Transverse colon (tissue), 4 donors: ENCODE measurements at regions not wholly inside any gene's neighbourhood (a gene's known extent, or its start where the extent isn't known, plus 50 kb on each side); places are given as distances from the start of the nearest gene placed in this dataset.

ENCODE experiments used
- DNase-seq: peaks from one replicate; pipeline ENCODE4 v3.0.0-alpha.2; 2019
- H3K27ac ChIP-seq, 4 donors: fragments of 200-600 bp; sonication (generic); 2 replicates each; pipeline ENCODE4 v1.5.1; 2016 to 2018; ENCODE audit warnings: inconsistent platforms in 4 of 4
- H3K27me3 ChIP-seq: fragments of 200-600 bp; sonication (generic); 2 replicates; pipeline ENCODE4 v1.5.1; 2017; ENCODE audit warnings: inconsistent platforms
- H3K36me3 ChIP-seq, 4 donors: fragments of 200-600 bp; sonication (generic); 2 replicates each; pipeline ENCODE4 v1.5.1; 2017 to 2019; ENCODE audit warnings: inconsistent platforms in 4 of 4
- H3K4me1 ChIP-seq, 4 donors: fragments of 200-600 bp; sonication (generic); 2 replicates each; pipeline ENCODE4 v1.5.1; 2017 to 2020; ENCODE audit warnings: inconsistent platforms in 4 of 4
- H3K4me3 ChIP-seq, 4 donors: fragments of 200-600 bp; sonication (generic); 1 replicate in 1 of 4; 2 replicates in 3 of 4; pipeline versions ENCODE4 v1.5.1 to v1.6.1; 2017 to 2019; ENCODE audit warnings: inconsistent platforms in 4 of 4
- H3K9me3 ChIP-seq, 2 donors: fragments of 200-600 bp; sonication (generic); 2 replicates each; pipeline ENCODE4 v1.5.1; 2017 to 2019; ENCODE audit warnings: inconsistent platforms in 2 of 2
- CTCF ChIP-seq, 5 experiments: fragments of 200-600 bp in 3 of 5; fragments of 450-650 bp in 2 of 5; sonication (generic) in 3 of 5; IDR thresholded peaks; 1 replicate in 2 of 5; 2 replicates in 3 of 5; pipeline ENCODE4 v1.5.1; 2016 to 2017; ENCODE audit warnings: antibody characterized with exemption in 5 of 5, inconsistent platforms in 3 of 5, mild to moderate bottlenecking in 2 of 5, moderate library complexity in 1 of 5
- EP300 ChIP-seq: sonication (generic); formaldehyde crosslinking; IDR thresholded peaks from one replicate; pipeline ENCODE4 v1.6.1; 2017; ENCODE audit warnings: antibody characterized with exemption, low read depth
- POLR2A ChIP-seq: fragments of 450-650 bp; IDR thresholded peaks from one replicate; pipeline ENCODE4 v1.6.1; 2016; ENCODE audit warnings: antibody characterized with exemption, mild to moderate bottlenecking, moderate library complexity
- POLR2AphosphoS5 ChIP-seq, 3 donors: sonication (generic); formaldehyde crosslinking; IDR thresholded peaks; one replicate each; pipeline ENCODE4 v1.6.1; 2016; ENCODE audit warnings: antibody characterized with exemption in 3 of 3
- WGBS, 2 donors: methylation state at CpG; one replicate each; pipeline ENCODE4 v1.1.5; 2018; ENCODE audit warnings: low coverage in 1 of 2; 5-methylcytosine and 5-hydroxymethylcytosine counted together
- in situ Hi-C, 4 donors: fragments of 200-750 bp; cut with MboI; loops; one replicate each; pipeline versions ENCODE4 v1.15.0 to v1.15.1; 2017; ENCODE audit warnings: low sequenced_read_pairs in 3 of 4, low pct_ligation_motif_present in 1 of 4, low pct_unique_long_range_greater_than_20kb in 1 of 4
- intact Hi-C: fragments of 100-400 bp; cut with DNase I; formaldehyde crosslinking; loops from one replicate; pipeline ENCODE4 v1.15.1; 2023; ENCODE audit warnings: low total_unique reads

DNA sequence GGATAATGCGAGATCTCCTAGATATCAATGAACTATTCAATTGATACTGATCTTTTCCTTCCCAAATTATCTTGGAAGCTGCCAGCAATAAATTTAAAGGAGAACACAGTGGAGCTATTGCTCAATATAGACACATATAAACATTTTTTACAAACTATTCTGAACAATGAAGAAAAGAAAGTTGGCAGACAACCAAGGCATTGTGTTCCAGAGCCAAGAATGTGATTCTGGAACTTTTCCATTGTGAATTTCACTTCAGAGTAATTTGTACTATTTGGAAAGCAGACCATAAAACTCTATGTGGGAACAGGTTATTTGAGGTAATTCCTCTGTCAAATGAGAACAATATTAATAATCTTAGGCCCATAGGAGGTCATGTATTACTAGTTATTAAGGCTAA, 588.2 kb downstream of the IRS1 start:
- H3K4me1 ChIP-seq: peaks cover 0 to 8% (median 3%) of the 10 kb centered on the region in 4 donors
- no peak for DNase-seq
- H3K4me3 ChIP-seq: no peak overlapping the region
- in situ Hi-C loops: loop anchor here in 3 of 4 donors (10.0 to 25.0 kb wide), 2 partner anchors 593 to 601 kb away; no protein-coding TSS in a partner anchor
- H3K9me3 ChIP-seq: no peaks in the 10 kb centered on the region
- no peak for TF ChIP-seq POLR2AphosphoS5 (IDR thresholded peaks at IDR 0.05)
- TF ChIP-seq EP300: no peak
- TF ChIP-seq CTCF (IDR thresholded peaks at IDR 0.05): no peak
- TF ChIP-seq POLR2A: no peak
- no peak overlapping the region for H3K27ac ChIP-seq
- intact Hi-C loops: loop anchor here (10.0 kb wide), 1 partner anchor 583 kb away; the partner anchor contains the start of gene IRS1
- H3K36me3 ChIP-seq: no peaks in the 10 kb centered on the region
- H3K27me3 ChIP-seq: no peaks in the 10 kb centered on the region
- WGBS, 2 donors: 33 to 44% methylated on average over 1 of the region's 1 CpG

GRCh38 chr2:226208726-226209125, 590.9 kb downstream of the IRS1 start:
- no peaks in the 10 kb centered on the region for H3K36me3 ChIP-seq
- H3K9me3 ChIP-seq: no peaks in the 10 kb centered on the region
- TF ChIP-seq EP300 (no peak), POLR2A (no peak), CTCF (IDR thresholded peaks at IDR 0.05) (no peak), POLR2AphosphoS5 (IDR thresholded peaks at IDR 0.05) (no peak)
- in situ Hi-C loops: loop anchor here in 1 of 4 donors (25.0 kb wide), 1 partner anchor 604 kb away; no protein-coding TSS in a partner anchor
- no peak overlapping the region for H3K27ac ChIP-seq
- 63 to 81% methylated on average over 2 of the region's 2 CpGs for WGBS, 2 donors
- peaks cover 0 to 8% (median 3%) of the 10 kb centered on the region in 4 donors for H3K4me1 ChIP-seq
- DNase-seq: no peak
- H3K4me3 ChIP-seq: no peak overlapping the region
- intact Hi-C loops: no loop called here
- no peaks in the 10 kb centered on the region for H3K27me3 ChIP-seq

GRCh38 chr2:226207671-226208070, 591.9 kb downstream of the IRS1 start:
- Histone ChIP-seq H3K4me3 (no peak overlapping the region), H3K27ac (no peak overlapping the region), H3K27me3 (no peaks in the 10 kb centered on the region), H3K9me3 (no peaks in the 10 kb centered on the region), H3K4me1 (peaks cover 0 to 8% (median 3%) of the 10 kb centered on the region in 4 donors), H3K36me3 (no peaks in the 10 kb centered on the region)
- no peak for DNase-seq
- 75 to 78% methylated on average over 5 of the region's 5 CpGs for WGBS, 2 donors
- no peak for TF ChIP-seq POLR2AphosphoS5 (IDR thresholded peaks at IDR 0.05)
- no peak for TF ChIP-seq POLR2A
- no peak for TF ChIP-seq EP300
- no peak for TF ChIP-seq CTCF (IDR thresholded peaks at IDR 0.05)
- in situ Hi-C loops (loop anchor here in 1 of 4 donors (25.0 kb wide), 1 partner anchor 605 kb away; no protein-coding TSS in a partner anchor), intact Hi-C loops (no loop called here)

- TF ChIP-seq POLR2A (no peak), EP300 (no peak), CTCF (IDR thresholded peaks at IDR 0.05) (no peak), POLR2AphosphoS5 (IDR thresholded peaks at IDR 0.05) (no peak)
- Histone ChIP-seq H3K27ac (no peak overlapping the region), H3K4me3 (no peak overlapping the region), H3K9me3 (no peaks in the 10 kb centered on the region), H3K27me3 (no peaks in the 10 kb centered on the region), H3K4me1 (no peaks in the 10 kb centered on the region), H3K36me3 (no peaks in the 10 kb centered on the region)
- in situ Hi-C loops: no loop called here
- 69 to 76% methylated on average over 2 of the region's 2 CpGs for WGBS, 2 donors
- intact Hi-C loops: no loop called here
- no peak for DNase-seq
Observed at GRCh38 chr2:226199555-226199954, 600.1 kb downstream of the IRS1 start.
